CD4-positive, CD25-positive, alpha-beta regulatory T cell (primary cell): ENCODE measurements at regions not wholly inside any gene's neighbourhood (a gene's known extent, or its start where the extent isn't known, plus 50 kb on each side); places are given as distances from the start of the nearest gene placed in this dataset.

ENCODE experiments used
- ATAC-seq, 2 donors: fragments of 150-1000 bp; cut with Tn5 transposase; one replicate each; pipeline ENCODE4 v1.10.0; 2021; ENCODE audit warnings: low read depth in 2 of 2, moderate number of reproducible peaks in 2 of 2, moderate library complexity in 1 of 2
- DNase-seq, 3 donors: peaks; one replicate each; pipeline versions ENCODE4 v3.0.0 to v3.0.0-alpha.2; 2012 to 2022; ENCODE audit warnings: mixed read lengths in 1 of 3
- H3K27ac ChIP-seq: one replicate; pipeline ENCODE4 v1.7.0; 2013; ENCODE audit warnings: mild to moderate bottlenecking, low read length; ENCODE audit not compliant: insufficient read depth, poor library complexity, severe bottlenecking
- H3K27me3 ChIP-seq: one replicate; pipeline ENCODE4 v1.7.0; 2013; ENCODE audit warnings: low read length; ENCODE audit not compliant: control insufficient read depth, insufficient read depth
- H3K36me3 ChIP-seq: one replicate; pipeline ENCODE4 v1.7.0; 2013; ENCODE audit warnings: mild to moderate bottlenecking, low read length, moderate library complexity; ENCODE audit not compliant: control insufficient read depth, insufficient read depth
- H3K4me1 ChIP-seq: 2 replicates; pipeline ENCODE4 v1.7.0; 2013; ENCODE audit warnings: mild to moderate bottlenecking, low read length; ENCODE audit not compliant: insufficient read depth, control insufficient read depth, poor library complexity, severe bottlenecking
- H3K4me3 ChIP-seq: one replicate; pipeline ENCODE4 v1.7.0; 2013; ENCODE audit warnings: low read depth, mild to moderate bottlenecking, low read length, moderate library complexity
- H3K9me3 ChIP-seq, 2 experiments: 1 replicate in 1 of 2; 2 replicates in 1 of 2; pipeline ENCODE4 v1.7.0; 2013; ENCODE audit warnings: low read length in 2 of 2, mild to moderate bottlenecking in 1 of 2, moderate library complexity in 1 of 2; ENCODE audit not compliant: control insufficient read depth in 2 of 2
- H3K27ac Mint-ChIP-seq, 3 donors: one replicate each; pipeline ENCODE4 v1.8.0; 2020 to 2022; ENCODE audit warnings: mild to moderate bottlenecking in 3 of 3, mixed read lengths in 3 of 3, moderate library complexity in 2 of 3
- H3K27me3 Mint-ChIP-seq: one replicate; pipeline ENCODE4 v1.8.0; 2022; ENCODE audit warnings: mild to moderate bottlenecking, mixed read lengths
- H3K36me3 Mint-ChIP-seq: one replicate; pipeline ENCODE4 v1.8.0; 2020; ENCODE audit warnings: mixed read lengths
- H3K4me1 Mint-ChIP-seq, 4 donors: one replicate each; pipeline ENCODE4 v1.8.0; 2020 to 2022; ENCODE audit warnings: mixed read lengths in 4 of 4, mild to moderate bottlenecking in 1 of 4
- H3K4me3 Mint-ChIP-seq, 4 donors: one replicate each; pipeline ENCODE4 v1.8.0; 2020 to 2022; ENCODE audit warnings: mild to moderate bottlenecking in 4 of 4, mixed read lengths in 4 of 4, moderate library complexity in 3 of 4
- H3K9me3 Mint-ChIP-seq, 7 donors: one replicate each; pipeline ENCODE4 v1.8.0; 2020 to 2022; ENCODE audit warnings: mixed read lengths in 7 of 7, mild to moderate bottlenecking in 3 of 7, moderate library complexity in 2 of 7

DNA sequence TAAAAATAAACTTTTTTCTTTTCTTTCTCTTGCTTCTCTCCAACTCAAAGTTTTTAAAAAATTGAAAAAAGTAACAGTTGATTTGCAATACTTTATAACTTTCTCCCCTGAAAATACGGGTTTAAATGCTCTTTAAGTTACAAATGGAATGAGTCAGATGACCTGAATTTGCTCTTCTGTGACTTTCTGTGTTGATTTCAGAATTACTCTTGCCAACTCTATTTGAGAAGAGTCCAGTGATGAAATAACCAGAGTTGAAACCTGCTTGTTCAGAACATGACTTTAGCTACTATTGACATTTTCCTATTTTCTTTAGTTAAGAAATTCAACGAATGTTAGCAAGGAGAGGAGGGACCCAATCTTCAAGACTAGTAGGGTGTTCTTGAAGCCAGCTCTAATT lies 146.1 kb upstream of the ZSWIM2 start:
- ATAC-seq, result no peak
- Mint-ChIP-seq H3K27me3 (no peaks in the 10 kb centered on the region), H3K36me3 (no peaks in the 10 kb centered on the region), H3K9me3 (peaks cover 0 to 9% (median 4%) of the 10 kb centered on the region in 7 donors), H3K4me1 (no peaks in the 10 kb centered on the region), H3K4me3 (no peak overlapping the region), H3K27ac (no peak overlapping the region)
- Histone ChIP-seq H3K9me3 (no peaks in the 10 kb centered on the region), H3K27ac (no peak overlapping the region), H3K36me3 (no peaks in the 10 kb centered on the region), H3K4me3 (no peak overlapping the region), H3K27me3 (no peaks in the 10 kb centered on the region), H3K4me1 (no peaks in the 10 kb centered on the region)
- no peak for DNase-seq

- Mint-ChIP-seq H3K4me3 (no peak overlapping the region), H3K27ac (no peak overlapping the region), H3K9me3 (peaks cover 1 to 10% (median 7%) of the 10 kb centered on the region in 7 donors), H3K27me3 (no peaks in the 10 kb centered on the region), H3K4me1 (no peaks in the 10 kb centered on the region), H3K36me3 (no peaks in the 10 kb centered on the region)
- Histone ChIP-seq H3K9me3 (no peaks in the 10 kb centered on the region), H3K27me3 (no peaks in the 10 kb centered on the region), H3K4me1 (no peaks in the 10 kb centered on the region), H3K27ac (no peak overlapping the region), H3K4me3 (no peak overlapping the region), H3K36me3 (no peaks in the 10 kb centered on the region)
- ATAC-seq (no peak), DNase-seq (no peak)
Observed at GRCh38 chr2:186992597-186992996, 143.6 kb upstream of the ZSWIM2 start.

DNA sequence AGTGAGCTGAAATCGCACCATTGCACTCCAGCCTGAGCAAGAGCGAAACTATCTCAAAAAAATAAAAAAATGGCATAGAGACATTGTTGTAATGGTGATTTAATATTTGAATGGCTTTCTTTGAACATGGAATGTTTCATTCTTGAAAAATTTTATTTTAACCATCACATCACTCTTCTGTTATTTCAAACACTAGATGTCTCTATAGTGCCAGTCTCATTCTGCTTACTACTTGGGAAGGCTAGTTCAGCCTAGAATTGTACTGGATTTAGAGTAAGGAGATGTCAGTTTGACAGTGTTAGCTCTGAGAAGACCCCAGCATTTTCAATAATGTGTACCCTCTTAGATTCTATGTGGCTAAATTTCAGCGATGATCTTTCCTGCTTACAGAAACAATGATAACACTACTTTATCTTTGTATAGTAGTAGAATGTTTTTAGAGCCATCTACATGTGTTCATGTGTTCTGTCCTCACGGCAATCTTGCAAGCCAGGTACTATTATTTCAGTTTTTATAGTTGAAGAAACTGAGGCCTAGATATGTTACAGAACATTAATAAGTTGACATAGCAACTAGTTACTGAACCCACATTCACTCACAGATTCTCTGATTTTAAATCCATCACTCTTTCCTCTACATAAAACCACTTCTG lies 142.9 kb upstream of the ZSWIM2 start:
- ATAC-seq (no peak), DNase-seq (no peak)
- Histone ChIP-seq H3K27ac (no peak overlapping the region), H3K4me3 (no peak overlapping the region), H3K36me3 (no peaks in the 10 kb centered on the region), H3K9me3 (no peaks in the 10 kb centered on the region), H3K4me1 (no peaks in the 10 kb centered on the region), H3K27me3 (no peaks in the 10 kb centered on the region)
- H3K36me3 Mint-ChIP-seq, result no peaks in the 10 kb centered on the region
- no peaks in the 10 kb centered on the region for H3K27me3 Mint-ChIP-seq
- H3K4me1 Mint-ChIP-seq, result no peaks in the 10 kb centered on the region
- H3K27ac Mint-ChIP-seq, result no peak overlapping the region
- peaks cover 1 to 11% (median 8%) of the 10 kb centered on the region in 7 donors for H3K9me3 Mint-ChIP-seq
- H3K4me3 Mint-ChIP-seq, result no peak overlapping the region

DNA sequence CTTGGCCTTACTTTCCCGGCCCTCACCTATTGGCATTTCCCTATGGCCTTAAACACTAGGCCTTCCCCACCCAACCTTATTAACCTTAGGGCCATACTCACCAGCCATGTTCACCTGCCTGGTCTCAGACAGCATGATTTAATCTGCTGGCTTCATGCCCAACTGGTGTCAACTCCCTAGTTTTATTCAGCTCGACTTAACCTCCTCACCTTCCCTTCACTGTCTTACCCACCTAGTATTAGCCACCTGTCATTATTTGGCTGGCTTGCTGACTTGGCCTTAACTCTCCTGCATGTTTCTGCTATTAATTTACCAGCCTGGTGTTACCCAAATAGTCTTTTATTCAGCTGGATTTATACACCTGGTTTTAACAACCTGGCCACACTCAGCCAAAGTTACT lies 136.0 kb upstream of the ZSWIM2 start:
- no peaks in the 10 kb centered on the region for H3K27me3 ChIP-seq
- Mint-ChIP-seq H3K4me1 (no peaks in the 10 kb centered on the region), H3K9me3 (peaks cover 2 to 14% (median 8%) of the 10 kb centered on the region in 7 donors), H3K27ac (no peak overlapping the region), H3K27me3 (no peaks in the 10 kb centered on the region), H3K36me3 (no peaks in the 10 kb centered on the region), H3K4me3 (no peak overlapping the region)
- H3K4me3 ChIP-seq, result no peak overlapping the region
- H3K36me3 ChIP-seq, result no peaks in the 10 kb centered on the region
- no peak for ATAC-seq
- H3K9me3 ChIP-seq, result peaks cover 0 to 11% of the 10 kb centered on the region in 2 experiments
- H3K4me1 ChIP-seq, result no peaks in the 10 kb centered on the region
- H3K27ac ChIP-seq, result no peak overlapping the region
- DNase-seq, result no peak

- H3K27ac Mint-ChIP-seq, result no peak overlapping the region
- ATAC-seq (no peak), DNase-seq (no peak)
- Histone ChIP-seq H3K9me3 (peaks cover 0 to 11% of the 10 kb centered on the region in 2 experiments), H3K4me1 (no peaks in the 10 kb centered on the region), H3K27ac (no peak overlapping the region), H3K36me3 (no peaks in the 10 kb centered on the region), H3K27me3 (no peaks in the 10 kb centered on the region), H3K4me3 (no peak overlapping the region)
- H3K27me3 Mint-ChIP-seq, result no peaks in the 10 kb centered on the region
- no peak overlapping the region for H3K4me3 Mint-ChIP-seq
- no peaks in the 10 kb centered on the region for H3K36me3 Mint-ChIP-seq
- no peaks in the 10 kb centered on the region for H3K4me1 Mint-ChIP-seq
- peaks cover 2 to 12% (median 8%) of the 10 kb centered on the region in 7 donors for H3K9me3 Mint-ChIP-seq
Observed at GRCh38 chr2:186984481-186984880, 135.5 kb upstream of the ZSWIM2 start.

DNA sequence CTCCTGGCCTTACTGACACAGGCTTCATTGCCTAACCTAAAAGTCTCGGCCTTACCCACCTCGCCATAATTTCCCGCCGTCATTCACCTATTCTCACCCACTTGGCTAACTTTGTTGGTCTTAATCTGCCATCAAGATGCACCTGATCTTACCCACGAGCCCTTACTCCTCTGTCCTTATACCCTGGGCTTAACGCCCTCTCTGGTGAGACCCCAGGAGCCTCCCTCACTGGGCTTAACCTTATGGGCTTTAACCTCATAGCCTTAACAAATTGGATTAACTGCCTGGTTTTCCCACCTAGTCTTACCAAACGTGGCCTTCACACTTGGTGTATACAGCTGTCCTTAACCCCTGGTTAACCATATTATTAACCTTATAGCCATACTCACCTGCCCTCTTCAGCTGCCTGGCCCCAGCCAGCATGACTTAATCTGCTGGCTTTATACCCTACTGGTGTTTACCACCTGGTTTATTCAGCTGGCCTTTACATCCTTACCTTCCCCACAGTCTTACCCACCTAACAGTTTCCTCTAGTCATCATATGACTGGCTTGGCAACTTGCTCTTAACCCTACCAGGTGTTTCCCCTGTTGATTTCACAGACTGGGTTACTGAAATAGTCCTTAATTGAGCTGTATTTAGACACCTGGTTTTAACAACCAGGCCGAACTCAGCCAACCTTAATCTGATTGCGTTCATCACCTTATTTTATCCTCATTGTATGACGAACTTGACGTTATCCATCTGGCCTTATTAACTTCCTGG lies 132.0 kb upstream of the ZSWIM2 start:
- H3K27me3 Mint-ChIP-seq, result no peaks in the 10 kb centered on the region

GRCh38 chr2:186980117-186980442 lies 131.1 kb upstream of the ZSWIM2 start:
- H3K27ac Mint-ChIP-seq, result no peak overlapping the region
- no peaks in the 10 kb centered on the region for H3K27me3 ChIP-seq
- H3K4me3 ChIP-seq, result no peak overlapping the region
- ATAC-seq, result no peak
- H3K36me3 Mint-ChIP-seq, result no peaks in the 10 kb centered on the region
- H3K9me3 Mint-ChIP-seq, result peaks cover 0 to 7% (median 1%) of the 10 kb centered on the region in 7 donors
- no peaks in the 10 kb centered on the region for H3K27me3 Mint-ChIP-seq
- H3K27ac ChIP-seq, result no peak overlapping the region
- peaks cover 0 to 6% of the 10 kb centered on the region in 2 experiments for H3K9me3 ChIP-seq
- no peaks in the 10 kb centered on the region for H3K4me1 Mint-ChIP-seq
- no peak for DNase-seq
- no peaks in the 10 kb centered on the region for H3K36me3 ChIP-seq
- no peak overlapping the region for H3K4me3 Mint-ChIP-seq
- no peaks in the 10 kb centered on the region for H3K4me1 ChIP-seq

More for the DNA sequence above, 132.0 kb upstream of the ZSWIM2 start:
- H3K4me3 ChIP-seq, result no peak overlapping the region
- Mint-ChIP-seq H3K27ac (no peak overlapping the region), H3K4me3 (no peak overlapping the region), H3K36me3 (no peaks in the 10 kb centered on the region), H3K9me3 (peaks cover 0 to 8% (median 2%) of the 10 kb centered on the region in 7 donors), H3K4me1 (no peaks in the 10 kb centered on the region)
- no peak overlapping the region for H3K27ac ChIP-seq
- H3K9me3 ChIP-seq, result peaks cover 0 to 11% of the 10 kb centered on the region in 2 experiments
- no peaks in the 10 kb centered on the region for H3K27me3 ChIP-seq
- no peak for ATAC-seq
- DNase-seq, result no peak
- no peaks in the 10 kb centered on the region for H3K36me3 ChIP-seq
- no peaks in the 10 kb centered on the region for H3K4me1 ChIP-seq
